Activated CD4-positive, CD25-positive, alpha-beta regulatory T cell treated with anti-CD3 and anti-CD28 coated beads, Interleukin-2, amount 50 U/mL, for 16 hours (primary cell): ENCODE measurements at regions not wholly inside any gene's neighbourhood (a gene's known extent, or its start where the extent isn't known, plus 50 kb on each side); places are given as distances from the start of the nearest gene placed in this dataset.

Experiments used
- DNase-seq: peaks from one replicate; pipeline ENCODE4 v3.0.0-alpha.2; 2020; ENCODE audit warnings: low read depth, low spot score

GRCh38 chr10:29925771-29926692 is 133.4 kb downstream of the JCAD start:
- no peak for DNase-seq

DNA sequence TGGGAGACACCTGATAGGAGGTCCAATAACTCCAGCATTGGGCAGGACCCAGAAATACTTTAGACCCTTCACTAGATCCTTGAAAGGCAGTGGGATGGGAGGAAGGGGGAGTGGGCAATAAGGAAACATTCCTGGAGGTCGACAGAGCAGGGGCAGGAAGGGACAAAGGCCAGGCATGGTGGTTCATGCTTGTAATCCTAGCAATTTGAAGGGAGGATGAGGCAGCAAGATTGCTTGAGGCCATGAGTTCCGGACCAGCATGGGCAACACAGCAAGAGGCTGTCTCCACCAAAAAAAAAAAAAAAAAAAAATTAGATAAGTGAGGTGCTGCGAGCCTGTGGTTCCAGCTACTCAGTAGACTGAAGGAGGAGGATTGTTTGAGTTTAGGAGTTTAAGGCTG is 134.9 kb downstream of the JCAD start:
- DNase-seq = no peak

DNA sequence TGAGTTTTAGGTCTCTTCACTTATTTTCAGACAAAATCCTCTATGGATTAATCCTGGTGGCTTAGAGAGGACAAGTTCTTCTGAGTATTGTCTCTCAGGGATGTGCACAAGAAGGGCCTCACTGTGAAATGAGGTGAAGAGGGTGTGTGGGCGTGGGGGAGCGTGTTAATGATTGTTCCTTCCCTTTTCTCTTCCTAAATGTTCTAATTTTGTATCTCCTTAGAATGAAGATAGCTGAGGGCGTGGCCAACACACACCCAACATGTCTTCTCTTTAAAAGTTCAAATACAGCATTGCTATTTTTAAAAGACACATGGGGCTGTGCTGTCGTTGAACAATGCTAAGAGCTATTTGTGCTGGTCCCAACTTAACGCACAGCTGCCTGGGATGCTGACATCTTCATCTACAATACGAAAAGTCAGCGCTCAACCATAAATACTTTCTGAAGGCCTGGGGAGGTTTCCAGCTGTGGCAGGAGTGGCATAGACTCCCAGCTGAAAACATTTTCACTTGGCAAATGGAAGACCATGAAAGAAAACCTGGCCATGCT is 135.9 kb downstream of the JCAD start:
- DNase-seq = no peak

- no peak for DNase-seq
These were observed 136.5 kb downstream of the JCAD start for GRCh38 chr10:29922892-29923291.

DNA sequence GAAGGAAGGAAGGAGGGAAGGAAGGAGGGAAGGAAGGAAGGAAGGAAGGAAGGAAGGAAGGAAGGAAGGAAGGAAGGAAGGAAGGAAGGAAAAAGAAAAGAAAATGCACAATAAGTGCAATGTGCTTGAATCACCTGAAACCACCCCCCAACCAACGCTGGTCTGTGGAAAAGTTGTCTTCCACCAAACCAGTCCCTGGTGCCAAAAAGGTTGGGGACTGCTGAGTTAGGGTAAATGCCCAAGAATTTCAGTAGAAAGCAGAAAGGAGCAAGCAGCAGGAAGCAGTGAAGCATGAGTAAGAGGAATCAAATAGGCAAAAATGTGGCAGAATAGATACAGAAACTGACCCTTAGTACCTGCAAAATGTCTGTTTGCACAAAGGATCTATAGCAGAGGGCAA is 137.2 kb downstream of the JCAD start:
- no peak for DNase-seq

DNA sequence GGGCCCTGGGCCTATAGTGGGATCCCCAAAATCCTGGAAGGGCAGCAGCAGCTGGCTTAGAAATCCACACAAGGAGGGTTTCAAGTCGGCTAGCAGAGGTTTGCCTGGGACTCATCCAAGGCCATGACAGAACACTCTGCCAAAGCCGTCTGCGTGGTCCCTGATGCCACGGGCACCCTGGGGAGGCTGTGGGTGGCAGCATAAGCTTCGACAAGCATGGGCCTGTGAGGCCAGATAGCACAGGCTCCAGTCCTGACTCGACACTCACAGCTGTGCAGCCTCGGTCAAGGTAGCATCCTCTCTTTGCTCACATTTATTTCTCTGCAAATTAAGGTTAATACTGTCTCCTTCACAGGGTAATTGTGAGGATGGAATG is 138.3 kb downstream of the JCAD start:
- DNase-seq = no peak

GRCh38 chr10:29920408-29921070 is 138.8 kb downstream of the JCAD start:
- no peak for DNase-seq

DNA sequence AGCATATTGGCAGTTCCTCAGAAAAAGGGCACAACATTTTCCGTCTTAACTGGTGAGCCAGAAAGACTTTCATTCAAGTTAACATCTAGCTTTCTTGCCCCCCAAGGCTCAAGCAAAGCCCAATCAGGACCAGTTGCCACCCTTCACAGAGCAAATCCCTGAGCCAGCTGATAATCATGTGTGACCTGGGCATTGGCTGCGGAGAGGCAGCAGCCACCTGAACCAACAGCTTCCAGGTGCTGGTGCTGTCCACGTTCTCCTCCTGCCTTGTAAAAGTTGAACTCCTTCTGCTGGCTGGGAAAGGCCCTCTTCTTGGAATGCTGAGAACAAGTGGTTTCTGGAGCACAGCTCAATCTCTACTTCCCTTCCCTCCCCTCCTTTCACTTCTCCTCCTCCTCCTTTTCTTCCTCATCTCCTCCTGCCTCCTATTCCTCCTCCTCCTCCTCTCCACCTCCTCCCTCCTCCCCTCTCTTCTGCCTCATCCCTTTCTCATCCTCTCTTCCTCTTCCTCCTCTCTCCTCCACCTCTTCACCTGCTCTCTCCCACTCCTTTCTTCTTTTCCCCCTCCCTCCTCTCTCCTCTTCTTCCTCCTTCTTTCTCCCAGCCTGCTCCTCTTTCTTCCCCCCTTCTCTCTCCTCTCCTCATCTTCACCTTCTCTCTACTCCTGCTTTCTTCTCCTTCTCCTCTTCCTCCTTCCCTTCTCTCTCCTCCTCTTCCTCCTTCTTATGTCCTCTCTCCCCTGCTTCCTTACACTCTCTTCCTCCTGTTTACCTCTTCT is 140.6 kb downstream of the JCAD start:
- DNase-seq = no peak

DNA sequence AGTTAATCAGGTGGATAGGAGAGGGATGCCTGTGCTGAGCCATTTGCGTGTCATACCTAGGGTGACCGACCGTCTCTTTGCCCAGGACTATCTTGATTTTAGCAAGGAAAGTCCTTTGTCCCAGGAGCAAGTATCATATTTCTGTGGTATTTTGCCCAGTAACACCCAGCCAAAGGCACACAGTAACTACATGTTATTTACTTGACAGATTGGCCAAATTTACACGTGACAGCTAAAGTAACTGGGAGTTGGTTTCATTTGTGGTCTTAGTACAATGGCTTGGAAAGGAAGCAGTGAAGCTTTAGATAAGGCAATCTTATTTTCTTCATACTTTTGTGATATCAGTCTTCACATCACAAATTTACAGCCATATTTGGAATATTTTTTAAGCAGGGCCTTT is 142.1 kb downstream of the JCAD start:
- no peak for DNase-seq

DNA sequence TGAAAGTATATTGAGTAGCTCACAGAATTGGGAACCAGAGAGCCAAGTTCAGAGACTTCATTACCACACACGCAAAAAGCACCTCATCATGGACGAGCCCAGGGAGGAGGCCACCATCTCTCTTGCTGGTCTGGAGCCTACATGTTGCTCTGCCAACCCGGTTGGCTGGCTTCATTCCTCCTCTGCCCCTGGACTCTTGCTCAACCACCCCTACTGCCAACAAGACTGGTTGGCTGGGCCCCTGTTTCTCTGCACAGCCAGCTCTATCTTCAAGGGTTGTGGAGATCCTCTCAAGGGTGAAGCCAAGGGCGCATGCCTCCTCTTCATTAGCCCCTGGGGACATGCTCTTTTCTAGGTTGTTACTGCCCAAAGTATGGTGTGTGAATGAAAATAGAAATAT is 142.7 kb downstream of the JCAD start:
- no peak for DNase-seq

- no peak for DNase-seq
These were observed 144.2 kb downstream of the JCAD start for GRCh38 chr10:29914986-29915785.

GRCh38 chr10:29908962-29909361 is 150.4 kb downstream of the JCAD start:
- no peak for DNase-seq

DNA sequence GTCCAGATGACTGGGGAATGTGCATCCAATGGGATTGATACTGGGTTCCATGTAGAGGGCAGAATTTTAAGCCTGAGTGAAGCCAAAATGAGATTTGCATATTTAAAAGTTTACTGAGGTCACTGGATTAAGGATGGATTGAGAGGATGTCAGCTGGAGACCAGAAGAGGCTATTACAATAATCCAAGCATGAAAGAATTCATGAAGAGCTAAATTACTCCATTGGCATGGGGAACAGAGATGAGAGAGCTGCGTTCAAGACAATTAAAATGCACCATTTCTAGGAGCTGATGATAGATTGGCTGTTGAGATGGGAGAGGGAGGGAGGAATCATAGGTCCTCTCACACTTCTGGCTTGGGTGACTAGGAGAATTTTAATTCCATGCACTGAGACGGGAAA is 158.5 kb downstream of the JCAD start:
- DNase-seq = no peak

DNA sequence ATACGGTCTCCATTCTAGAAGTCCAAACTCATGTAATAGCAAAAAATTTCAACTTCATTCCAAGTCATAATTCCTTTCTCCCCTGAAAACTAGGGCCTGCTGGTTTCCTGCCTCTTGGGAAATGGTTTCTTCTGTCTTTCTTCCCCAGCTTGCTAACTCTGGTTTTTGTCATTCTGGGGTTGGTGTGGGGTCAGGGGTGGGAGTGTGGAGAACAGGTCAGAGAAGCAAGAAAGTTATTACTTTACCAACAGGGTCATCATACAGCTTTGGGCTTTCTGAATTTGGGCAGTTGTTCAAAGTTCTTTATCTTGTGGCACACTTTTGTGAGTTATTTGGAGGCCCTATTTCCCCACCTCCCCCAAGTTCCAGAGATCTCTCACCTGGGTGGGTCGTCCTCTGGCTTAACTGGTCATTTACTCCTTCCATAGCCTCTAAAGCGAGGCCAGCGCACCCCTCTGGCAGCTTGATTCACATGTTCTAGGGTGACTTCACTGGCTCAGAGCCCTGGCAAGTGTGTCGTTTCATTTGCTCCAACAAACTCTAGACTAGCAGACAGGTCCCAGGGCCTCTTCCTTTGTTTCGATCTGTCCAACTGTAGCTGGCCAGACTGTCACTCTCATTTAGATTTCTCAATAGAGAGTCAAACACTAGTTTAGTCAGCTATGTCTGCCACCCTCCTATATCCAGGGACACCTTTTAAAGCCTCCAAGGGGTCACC is 161.2 kb downstream of the JCAD start:
- no peak for DNase-seq

- DNase-seq = no peak
These were observed 162.0 kb downstream of the JCAD start for GRCh38 chr10:29897430-29897829.

DNA sequence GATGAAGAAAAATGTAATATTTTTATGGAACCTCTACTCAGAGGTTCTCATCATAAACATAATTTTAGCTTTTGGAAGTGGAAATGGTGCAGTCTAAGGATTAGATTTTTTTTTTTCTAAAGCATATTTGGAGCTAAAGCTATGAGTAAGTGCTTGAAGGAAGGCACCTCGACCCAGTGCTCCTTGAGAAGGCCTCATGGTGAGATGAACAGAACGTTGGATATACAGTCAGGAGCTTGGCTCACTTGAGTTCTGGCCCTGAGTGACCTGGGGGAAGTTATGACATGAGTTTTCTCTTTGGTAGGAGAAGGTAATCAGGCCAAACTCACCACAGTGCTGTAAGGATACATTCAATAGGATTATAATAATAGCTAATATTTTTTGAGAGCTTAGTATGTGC is 163.3 kb downstream of the JCAD start:
- DNase-seq = no peak

DNA sequence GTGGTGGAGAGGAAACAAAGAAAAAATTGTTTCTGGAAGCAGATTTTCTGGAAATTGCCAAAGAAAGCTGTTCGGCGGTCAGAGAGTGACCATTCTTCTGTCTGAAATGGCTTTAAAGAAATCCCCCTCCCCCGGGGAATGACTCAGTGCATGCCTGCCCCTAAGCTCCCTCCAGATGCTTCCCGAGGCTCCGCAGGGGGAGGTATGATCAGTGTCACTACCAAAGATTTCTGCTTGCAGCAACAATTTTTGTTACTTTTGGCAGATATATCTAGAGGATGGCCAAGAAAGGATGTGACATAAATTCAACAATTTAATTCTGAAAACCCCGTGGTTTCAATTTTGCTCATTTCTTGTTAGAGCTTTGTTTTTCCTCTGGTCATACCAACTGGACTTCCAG is 163.9 kb downstream of the JCAD start:
- no peak for DNase-seq

DNA sequence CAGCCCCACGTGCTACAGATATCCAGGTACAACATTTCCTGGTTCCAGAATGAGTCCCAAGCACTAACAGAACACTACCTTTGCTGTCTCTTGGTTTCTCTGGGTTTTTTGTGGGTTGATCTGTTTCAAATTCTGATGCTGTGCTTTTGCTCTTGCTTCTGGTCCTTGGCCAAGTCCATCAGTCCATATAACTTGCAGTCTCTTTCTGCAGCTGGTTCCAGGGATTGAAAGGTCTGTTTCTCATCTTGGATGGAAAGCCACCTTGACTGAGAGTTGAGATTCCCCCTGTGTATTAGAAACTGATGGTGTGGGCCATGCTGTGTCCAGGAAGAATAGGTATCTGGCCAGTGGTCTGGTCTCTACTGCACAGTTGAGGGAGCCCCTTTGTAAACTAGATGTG is 171.1 kb downstream of the JCAD start:
- DNase-seq = no peak

DNA sequence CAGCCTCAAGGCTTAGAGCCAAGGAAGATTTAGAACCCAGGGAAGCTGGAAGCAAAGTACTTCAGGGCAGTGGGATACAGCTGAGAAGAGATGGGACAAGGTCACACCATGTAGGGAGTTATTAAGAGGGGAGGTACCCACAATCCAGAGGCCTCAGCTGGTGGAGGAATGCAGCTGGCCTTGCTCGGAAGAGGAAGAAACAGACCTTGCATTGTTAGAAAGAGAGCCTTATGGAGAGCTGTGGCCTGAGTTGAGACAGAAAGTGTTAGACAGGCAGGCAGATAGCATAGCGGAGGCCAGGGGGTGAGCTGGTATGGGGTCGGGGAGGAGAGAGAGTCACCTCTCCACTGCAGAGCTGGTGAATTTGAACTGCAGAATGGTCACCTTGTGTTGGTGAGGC is 173.1 kb downstream of the JCAD start:
- no peak for DNase-seq

DNA sequence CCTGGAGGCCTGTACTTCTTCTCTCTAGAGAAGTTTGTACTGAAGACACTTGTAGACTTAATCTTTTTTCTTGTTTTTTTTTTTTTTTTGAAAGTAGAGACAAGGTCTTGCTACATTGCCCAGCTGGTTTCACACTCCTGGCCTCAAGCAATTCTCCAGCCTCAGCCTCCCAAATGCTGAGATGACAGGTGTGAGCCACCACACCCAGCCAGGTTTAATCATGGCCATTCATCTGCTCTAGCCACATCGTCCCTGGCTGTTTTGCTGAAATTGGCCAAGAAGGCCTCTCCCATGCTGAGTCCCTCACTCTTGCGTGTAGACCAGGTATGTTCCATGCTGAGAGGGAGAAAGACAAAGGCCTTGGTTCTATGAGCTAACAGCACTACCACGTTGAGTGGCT is 176.2 kb downstream of the JCAD start:
- DNase-seq = no peak

- DNase-seq = no peak
These were observed 176.6 kb downstream of the JCAD start for GRCh38 chr10:29882766-29883165.
